ENCODE measurements at regions not wholly inside any gene's neighbourhood (a gene's known extent, or its start where the extent isn't known, plus 50 kb on each side); places are given as distances from the start of the nearest gene placed in this dataset.

DNA sequence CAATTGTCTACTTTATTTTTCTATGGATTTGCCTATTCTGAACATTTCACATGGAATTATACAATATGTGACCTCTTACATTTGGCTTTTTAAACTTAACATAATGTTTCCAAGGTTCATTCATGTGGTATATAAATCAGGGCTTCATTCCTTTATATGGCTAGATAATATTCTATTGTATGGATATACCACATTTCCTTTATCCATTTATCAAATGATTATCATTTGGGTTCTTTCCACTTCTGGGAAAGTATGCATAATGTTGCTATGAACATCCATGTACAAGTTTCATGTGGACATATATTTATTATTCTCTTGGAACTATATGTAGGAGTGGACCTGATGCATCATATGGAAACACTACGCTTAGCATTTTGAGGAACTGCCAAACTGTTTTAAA, 99.7 kb upstream of the NCKAP5 start:
- DNase-seq: no peak

DNA sequence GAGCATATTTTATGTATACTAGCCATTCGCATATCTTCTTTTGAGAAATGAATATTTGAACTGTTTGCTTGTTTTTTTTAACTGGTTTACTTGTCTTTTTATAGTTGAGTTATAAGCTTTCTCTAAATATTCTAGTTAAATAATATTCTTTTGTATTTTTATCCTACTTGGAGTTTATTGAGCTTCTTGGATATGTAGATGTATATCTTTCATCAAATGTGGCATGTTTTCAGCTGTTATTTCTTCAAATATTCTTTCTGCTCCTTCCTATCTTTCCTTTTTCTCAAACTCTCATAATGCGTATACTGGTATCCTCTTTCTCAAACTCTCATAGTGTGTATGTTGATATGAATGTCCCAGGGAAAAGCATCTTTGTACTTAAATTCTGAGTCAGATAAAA, 100.3 kb upstream of the NCKAP5 start:
- DNase-seq: no peak

DNA sequence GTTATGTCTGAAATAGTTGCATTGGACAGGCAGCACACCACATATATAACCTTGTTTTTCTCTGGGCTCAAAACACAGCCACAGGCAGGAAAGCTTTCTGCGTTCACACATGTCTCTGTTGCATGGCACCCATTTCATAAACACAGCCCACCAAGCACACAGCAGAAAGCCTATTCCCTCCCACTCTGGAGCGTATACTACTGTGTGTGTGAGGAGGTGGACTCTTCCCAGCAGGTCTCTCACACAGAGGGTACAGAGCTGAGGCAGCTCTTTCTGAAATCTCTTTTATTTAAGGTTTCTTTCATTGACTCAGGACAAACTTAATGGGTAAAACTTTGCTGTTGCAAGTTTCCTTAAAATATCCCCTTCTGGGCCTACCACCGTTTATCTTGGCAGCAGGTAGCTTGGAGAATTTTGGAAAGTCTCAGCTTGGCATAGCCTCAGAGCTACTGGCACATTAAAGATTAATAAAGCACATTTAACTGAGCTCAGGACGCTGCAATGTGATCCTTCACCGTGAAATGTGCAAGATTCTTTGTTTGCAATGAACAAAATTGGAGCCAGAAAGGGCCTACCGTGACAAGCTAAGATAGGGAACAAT, 105.1 kb upstream of the NCKAP5 start:
- DNase-seq: peak; percentile 53

DNA sequence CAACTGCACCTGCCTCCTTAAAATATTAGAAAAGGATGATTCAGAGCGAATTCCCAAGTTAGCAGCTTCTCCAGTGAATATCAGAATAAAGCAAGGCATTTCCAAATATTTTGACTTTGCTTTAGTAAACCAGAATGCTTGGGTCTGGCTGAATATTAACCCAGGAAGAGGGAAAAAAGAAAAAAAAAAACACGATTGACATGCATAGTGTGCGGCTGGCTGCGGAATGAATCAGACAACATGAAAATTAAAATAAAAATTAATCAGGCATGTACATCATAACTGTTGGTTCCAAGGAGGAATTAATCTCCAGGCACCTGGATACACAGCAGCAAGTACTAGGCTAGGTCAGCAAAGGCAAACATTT, 105.8 kb upstream of the NCKAP5 start:
- no peak for DNase-seq

DNA sequence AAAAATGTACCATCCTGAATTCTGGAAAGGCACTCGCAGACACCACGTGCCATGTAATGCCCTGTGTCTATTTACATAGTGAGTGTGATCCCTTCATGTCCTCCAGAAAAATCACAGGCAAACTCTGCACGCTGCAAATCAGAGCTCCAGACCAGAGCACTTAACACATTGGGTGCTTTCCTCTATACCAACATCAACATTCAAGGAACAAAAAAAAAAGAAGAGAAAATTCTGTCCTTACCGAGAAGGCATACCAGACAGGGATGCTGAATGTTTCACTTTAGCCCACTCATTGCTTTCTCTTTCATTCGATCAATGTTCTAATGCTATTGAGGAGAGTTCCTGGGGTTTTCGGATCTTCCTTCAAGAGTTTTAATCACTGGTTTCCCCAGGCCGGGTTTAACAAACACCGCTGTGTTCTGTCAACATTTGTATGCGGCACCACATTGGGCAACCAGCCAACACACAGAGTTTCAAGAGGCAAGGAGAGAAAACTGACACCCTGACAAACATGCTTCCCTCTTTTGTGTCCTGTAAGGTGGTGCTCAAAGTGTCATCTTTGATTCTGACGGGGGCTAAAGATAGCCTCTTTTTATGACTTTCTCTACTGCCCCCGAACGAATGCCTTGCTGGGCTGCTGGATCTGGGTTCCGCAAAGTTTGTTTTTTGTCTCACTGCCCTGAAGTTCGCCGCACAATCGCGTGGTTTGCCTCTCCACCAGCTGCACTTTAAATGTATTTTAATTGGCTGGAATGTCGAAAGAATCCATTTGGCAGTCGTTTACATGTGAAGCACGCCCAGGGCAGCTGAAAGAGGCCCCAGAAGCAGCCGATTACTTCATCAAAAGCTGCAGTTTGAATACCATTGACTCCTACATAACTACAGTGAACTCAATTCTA, 106.4 kb upstream of the NCKAP5 start:
- DNase-seq: peak; percentile 87

DNA sequence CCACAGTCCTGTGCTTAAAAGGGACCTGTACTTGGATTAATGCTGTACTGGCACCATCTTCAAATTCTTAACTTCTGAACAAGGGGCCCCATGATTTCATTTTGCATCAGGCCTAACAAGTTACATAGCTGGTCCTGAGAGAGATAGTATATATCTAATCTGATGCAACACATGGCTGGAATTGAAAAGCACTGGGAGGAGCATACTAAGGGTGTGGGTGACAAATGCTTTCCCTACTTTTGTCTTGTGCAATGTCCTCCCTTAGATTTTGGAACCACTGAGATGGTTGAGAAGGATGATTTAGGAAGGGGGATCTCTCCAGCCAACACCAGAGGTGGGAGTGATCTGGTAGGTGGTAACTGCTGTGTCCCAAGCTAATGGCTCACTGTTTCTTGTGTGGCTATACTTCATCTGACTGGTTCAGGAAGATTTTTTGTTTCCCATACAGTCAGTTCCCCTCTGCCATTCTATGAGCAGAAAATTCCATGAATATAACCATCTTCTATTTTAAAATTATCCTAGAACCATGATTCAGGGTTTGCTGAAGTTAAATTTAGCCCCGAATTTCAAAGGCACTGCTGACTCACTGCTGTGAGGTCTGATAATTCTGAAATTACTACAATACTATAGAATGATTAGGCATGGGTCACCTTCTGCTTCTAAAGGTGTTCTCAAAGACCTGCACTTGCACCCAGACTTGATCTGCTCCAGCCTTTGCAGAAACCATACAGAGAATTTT, 108.3 kb upstream of the NCKAP5 start:
- DNase-seq: no peak

DNA sequence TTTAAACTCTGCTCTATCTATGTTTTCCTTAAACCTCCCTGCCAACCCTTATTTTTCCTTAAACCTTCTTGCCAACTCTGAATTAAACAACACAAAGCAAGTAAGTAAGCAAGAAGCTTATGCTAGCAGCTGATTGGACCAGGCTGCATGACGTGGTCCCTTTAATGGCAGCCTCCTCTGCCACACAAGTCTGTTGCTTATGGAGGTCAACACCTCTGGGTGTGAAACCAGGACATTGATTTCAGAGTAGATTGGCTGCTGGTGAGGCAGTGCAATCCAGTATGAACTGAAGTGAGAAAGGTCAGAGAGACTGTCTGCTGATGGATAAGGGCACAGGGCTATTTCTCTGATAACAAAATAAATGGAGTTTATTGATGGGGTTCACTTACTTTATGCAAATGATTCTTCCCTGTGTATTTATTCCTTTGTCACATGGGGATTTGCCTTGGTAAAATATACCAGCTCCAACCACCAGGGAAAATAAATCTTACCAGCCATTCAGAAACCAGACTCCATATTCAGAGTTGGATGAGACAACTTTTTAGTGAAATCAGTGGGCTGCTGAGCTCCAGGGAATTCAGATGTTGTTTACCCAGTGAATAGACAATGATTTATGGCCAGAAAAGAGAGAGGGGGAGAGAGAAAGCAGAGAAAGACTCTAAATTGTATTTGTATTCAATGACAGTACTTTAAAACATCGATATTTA, 112.2 kb upstream of the NCKAP5 start:
- DNase-seq: no peak

DNA sequence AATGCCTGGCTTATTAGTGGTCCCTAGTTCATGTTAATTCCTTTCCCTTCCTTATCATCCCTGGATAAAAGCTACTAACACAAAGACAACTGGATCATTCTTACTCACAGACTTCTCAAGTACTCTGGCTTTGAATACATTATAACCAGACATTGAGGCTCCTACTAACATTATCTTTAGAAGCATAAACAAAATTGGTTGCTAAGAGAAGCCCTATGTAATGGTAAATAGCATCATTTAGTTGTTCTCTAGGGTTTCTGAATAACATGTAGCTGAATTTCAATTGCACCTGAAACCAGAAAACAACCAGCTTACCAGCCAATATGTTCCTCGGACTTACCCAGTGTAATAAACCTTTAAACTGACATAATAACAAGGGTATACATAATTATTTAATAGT, 114.1 kb upstream of the NCKAP5 start:
- DNase-seq: no peak

DNA sequence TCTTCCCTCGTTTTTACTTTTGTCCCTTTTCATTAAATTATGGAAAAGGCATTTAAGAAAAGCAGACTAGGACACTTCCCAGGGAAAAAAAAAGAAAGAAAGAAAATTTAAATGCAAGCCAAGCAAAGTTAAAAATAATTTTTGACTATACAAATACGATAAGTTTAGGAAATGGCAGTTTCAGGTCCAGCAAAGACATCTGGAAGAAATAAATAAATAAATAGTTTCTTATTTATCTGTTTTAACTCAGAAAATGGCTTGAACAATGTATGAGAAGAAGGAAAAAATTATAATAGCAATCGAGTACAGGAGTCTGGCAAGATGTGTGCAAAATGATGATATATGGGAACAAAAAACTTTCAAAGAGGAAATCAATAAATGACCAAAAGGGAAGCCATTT, 114.6 kb upstream of the NCKAP5 start:
- DNase-seq: no peak

DNA sequence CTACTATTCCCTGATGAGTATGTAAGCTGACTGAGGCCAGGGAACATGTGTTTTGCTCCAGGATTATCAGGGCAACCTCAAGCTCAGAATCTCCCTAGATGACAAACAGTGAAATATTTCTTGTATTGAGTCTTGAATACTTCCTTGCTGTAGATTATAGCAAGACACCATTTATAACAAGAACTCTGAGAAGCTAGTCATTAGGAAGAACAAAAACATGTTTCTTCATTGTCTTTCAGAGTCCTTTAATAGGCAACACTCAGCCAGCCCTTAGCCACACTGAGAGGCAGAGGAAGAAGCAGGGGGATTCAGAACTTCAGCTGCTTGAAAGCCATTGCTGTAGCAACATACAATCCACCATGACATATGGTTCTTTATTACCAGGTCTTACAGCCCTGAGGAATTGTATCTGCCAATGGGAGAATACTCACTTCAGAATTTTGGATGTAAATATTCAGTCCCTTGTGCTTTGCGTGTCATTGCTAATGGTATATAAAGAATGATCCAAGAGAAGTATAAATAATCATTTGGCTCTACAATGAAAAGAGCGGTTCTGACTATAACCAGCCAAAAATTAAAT, 117.5 kb upstream of the NCKAP5 start:
- DNase-seq: peak; percentile 51

DNA sequence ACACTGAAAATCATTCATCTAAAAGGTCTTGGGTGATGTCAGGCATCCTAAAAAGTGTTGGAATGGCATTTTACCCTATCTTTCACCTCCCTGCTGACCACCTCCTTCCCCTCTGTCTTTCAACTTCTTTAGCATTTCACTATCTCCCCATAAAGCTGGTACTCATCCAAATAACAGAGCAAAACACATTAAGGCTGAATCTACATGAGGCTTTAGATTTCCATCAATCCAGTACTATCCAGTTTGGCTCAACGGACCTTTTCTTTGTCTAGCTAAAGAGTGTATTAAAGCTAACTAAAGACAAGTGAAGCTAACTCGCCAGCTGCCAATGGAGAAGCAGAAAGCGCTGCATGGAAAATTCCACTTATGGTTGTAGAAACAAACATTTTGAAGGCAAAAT, 122.5 kb upstream of the NCKAP5 start:
- DNase-seq: no peak

DNA sequence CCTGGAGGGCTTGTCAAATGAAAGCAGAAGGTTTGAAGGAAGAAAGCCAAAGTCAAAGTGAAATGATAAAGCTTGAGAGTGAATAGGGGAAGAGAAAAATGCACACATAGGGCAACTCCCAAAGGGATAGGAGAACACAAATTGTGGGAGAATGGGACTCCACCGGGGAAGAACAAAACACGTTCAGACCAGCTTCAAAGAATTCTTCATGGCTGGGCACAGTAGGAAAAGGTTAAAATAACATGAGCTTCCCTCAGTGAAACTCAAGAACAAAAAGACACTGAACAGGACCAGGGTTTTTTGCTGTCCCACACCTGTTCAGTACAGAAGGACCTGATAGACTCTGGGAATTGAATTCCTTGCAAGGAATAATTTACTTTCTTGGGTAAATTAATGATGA, 123.1 kb upstream of the NCKAP5 start:
- DNase-seq: no peak

DNA sequence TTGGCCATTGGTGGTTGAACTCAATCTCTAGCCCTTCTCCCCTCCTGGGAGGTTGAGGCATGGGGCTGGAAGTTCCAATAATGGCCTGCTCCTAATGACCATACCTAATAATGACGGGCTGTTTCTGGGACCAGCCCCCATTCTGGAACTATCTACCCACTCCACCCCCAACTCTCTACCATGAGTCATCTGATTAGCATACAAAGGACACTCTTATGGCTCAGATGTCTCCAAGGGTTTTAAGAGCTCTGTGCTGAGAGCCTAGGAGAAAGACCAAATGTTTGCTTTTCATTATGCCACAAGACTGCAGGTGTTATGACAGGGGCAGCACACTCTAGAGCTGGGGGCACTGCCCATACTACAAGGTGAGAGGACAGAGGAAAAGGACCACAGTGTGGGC, 137.0 kb upstream of the NCKAP5 start:
- no peak for DNase-seq

DNA sequence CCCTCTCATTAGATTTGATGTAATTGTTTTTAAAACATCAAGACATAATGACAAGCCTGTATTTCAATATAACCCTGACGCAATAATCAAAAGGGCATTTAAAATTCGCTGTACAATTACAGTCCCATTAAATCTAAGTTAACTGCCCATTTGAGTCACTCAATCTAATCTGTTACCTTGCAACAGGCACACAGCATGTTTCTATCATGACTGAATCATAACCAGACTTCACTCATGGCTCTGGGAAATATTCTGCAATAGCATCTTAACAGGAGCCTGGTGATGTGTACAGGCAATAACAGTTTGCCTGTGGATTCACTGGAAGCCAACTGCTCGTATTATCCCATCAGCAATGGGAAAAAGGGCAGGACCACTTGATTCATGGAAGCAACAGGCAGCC, 142.3 kb upstream of the NCKAP5 start:
- DNase-seq: no peak

DNA sequence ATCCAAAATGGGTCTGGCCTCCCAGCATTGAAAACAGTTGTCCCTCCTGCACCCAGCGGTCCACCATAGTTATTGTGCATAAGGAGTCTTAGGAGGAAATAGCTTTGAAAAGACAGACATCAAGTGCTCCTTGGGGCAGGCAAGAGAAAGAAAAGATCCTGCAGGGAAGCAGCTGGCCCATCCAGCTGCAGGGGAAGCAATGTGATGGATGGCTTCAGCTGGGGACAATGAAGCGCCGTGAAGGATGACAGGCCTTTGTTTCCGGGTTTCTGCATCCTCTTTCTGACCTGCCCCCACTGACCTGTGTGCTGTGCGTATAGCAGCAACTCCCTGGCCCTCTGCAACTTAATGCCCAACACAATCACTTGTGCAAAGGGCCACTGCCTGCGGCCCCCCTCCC, 142.9 kb upstream of the NCKAP5 start:
- no peak for DNase-seq

DNA sequence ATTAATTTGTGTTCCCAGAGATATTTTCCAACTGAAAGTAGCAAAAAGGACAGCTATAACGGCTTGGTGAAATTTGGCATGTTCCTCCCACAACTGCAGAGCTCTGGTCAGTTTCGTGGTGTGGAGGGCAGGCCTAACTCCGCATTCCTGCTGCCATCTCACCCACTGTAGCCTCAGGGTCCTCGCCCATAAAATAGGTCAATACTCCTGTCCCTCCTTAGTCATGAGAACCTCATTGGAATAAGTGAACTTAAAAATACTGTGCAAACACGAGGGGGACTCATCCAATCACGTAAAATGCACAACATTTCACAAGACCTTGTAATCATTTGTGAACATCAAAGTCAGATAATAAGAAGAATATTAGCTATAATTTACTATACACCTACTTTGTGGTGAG, 143.5 kb upstream of the NCKAP5 start:
- no peak for DNase-seq

DNA sequence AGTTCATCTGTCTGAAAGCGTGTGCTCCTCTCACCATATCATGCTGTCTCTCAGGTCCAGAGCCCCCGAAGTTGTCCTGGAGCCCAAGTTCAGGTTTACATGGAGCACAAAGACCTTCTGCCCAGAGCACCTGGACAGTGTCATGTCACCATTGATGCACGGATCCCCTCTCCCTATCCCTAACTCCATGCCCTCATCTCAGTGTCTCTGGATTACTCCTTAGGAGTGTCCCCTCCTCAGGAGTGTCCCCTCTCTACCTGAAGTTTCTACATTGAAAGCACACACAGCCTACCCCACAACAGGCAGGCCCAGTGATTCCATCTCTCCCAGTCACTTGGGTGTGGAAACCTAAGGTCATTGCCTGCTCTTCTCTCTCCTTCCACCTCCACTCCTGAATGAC, 144.1 kb upstream of the NCKAP5 start:
- DNase-seq: no peak

DNA sequence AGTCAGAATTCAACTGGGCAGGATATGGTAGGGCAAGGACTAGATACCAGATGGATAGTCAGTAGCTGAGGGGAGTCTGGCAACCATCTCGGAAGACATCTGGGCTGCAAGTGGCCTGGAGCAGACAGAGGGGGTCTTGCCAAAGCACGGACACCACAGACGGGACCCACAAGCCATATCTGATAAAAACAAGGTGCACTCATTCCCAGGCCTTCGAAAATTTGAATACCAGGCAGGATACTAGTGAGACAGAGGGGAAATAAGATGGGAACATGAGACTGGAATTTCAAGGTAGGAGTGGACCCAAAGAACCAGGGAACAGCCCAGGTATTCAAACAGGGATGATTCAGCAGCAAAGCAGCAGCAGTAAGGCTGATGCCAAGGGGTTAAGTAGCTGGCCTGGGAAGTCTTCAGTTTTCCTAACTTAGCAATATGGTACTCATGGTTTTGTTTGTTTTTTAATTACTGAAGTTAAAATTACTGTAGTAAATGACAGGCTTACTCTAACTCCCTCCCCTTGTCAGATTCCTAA, 144.9 kb upstream of the NCKAP5 start:
- no peak for DNase-seq

DNA sequence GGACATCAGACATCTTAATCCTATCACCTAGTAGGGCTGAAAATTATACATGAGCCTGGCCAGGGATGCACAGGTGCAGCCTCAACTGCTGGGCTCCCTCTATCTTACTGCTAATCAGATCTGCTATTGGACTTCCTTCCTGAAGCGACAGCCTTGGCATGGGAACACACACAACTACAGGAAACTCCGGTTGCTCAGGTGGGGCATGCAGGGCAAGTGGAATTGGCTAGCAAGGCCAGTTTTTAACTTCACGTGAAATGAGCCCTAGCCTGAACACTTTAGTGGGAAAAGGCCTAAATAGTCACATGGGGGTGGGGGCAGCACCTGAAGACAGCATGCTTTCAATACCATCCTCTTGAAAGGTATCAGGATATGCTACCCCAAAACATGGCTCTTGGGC, 147.9 kb upstream of the NCKAP5 start:
- DNase-seq: no peak

DNA sequence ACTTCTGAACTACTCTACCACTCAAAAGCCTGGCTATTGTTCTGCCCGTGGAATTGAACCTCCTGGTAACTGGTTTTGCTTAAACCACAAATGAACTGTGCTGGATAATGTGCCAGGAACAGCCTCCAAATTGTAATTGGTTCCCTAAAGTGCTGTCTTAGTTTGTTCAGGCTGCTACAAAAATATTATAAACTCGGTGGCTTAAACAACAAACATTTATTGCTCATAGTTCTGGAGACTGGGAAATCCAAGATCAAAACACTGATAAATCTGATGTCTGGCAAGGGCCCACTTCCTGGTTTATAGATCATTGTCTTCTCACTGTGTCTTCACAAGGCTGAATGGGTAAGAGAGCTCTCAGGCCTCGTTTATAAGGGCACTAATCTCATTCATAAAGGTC, 149.2 kb upstream of the NCKAP5 start:
- no peak for DNase-seq

DNA sequence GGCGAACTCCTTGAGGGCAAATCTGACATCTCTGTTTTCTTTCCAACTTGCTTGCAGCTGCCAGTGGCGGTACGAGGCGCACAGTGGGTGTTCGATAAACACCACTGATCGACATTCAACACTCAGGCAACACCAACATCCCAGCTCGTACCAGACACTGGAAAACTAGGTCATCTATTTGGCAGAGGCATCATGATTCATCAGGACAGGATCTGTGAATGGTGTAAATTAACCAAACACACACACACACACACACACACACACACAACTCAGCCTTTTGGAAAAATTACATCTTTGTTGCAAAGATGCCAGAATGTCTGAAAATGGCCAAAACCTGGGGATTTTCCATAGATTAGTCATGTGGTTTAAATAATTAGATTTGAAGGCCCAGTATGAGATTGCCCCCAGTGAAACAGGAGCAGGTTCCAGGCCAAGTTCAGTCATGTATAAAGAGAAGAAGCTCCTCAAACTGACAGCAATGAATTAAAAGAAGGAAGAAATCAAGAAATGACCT, 150.5 kb upstream of the NCKAP5 start:
- DNase-seq: no peak

DNA sequence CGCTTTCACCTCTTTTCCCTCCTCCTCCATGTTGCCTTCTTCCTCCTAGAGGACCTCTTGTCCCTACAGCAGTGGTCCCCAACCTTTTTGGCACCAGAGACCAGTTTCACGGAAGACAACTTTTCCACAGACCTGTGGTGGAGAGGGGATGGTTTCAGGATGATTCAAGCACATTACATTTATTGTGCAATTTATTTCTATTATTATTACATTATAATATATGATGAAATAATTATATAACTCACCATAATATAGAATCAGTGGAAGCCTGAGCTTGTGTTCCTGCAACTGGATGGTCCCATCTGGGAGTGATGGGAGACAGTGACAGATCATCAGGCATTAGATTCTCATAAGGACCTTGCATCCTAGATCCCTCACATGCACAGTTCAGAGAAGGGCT, 152.2 kb upstream of the NCKAP5 start:
- DNase-seq: no peak

DNA sequence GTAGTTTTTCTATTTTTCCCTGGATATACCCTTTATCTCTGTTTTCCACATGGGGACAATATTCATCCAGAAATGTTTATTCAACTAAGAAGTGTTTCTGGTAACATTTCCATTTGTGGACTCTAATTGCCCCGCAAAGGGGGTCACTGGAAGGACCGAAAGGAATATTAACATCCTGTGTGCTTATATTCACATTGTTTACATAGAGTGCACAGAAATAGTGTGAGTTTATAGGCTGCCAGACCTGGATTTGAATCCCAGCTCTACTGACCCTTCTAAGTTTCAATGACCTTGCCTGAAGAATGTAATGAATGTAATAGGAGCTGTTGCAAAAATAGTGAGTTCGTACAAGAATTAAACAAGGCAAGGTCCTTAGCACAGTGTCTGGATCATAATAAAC, 152.9 kb upstream of the NCKAP5 start:
- DNase-seq: no peak

All from right hindlimb (tissue), 1 donor.